Heart left ventricle (tissue), 16 donors: ENCODE measurements at regions not wholly inside any gene's neighbourhood (a gene's known extent, or its start where the extent isn't known, plus 50 kb on each side); places are given as distances from the start of the nearest gene placed in this dataset.
A peak's percentile ranks its signal among the peaks of the same experiment; 100 is the strongest.

Experiments
- ATAC-seq, 4 donors: fragments of 200-7000 bp; cut with Tn5 transposase; one replicate each; pipeline ENCODE4 v1.9.1; 2020 to 2022; ENCODE audit warnings: moderate library complexity in 4 of 4, mild to moderate bottlenecking in 3 of 4, moderate number of reproducible peaks in 1 of 4
- DNase-seq, 5 donors: peaks; one replicate each; pipeline ENCODE4 v3.0.0-alpha.2; 2020
- H3K27ac ChIP-seq, 12 donors: fragments of 200-600 bp; sonication (generic) in 4 of 12; one replicate each; pipeline versions ENCODE4 v1.5.0 to v1.8.0; 2016 to 2022; ENCODE audit warnings: mild to moderate bottlenecking in 2 of 12
- H3K27me3 ChIP-seq, 9 donors: fragments of 200-600 bp; sonication (generic) in 2 of 9; one replicate each; pipeline versions ENCODE4 v1.5.1 to v1.8.0; 2016 to 2022; ENCODE audit warnings: mild to moderate bottlenecking in 3 of 9
- H3K36me3 ChIP-seq, 9 donors: fragments of 200-600 bp; sonication (generic) in 2 of 9; one replicate each; pipeline versions ENCODE4 v1.5.0 to v1.8.0; 2018 to 2022; ENCODE audit warnings: mild to moderate bottlenecking in 2 of 9
- H3K4me1 ChIP-seq, 12 donors: fragments of 200-600 bp; sonication (generic) in 4 of 12; one replicate each; pipeline versions ENCODE4 v1.5.0 to v1.8.0; 2016 to 2022; ENCODE audit warnings: mild to moderate bottlenecking in 3 of 12
- H3K4me3 ChIP-seq, 12 donors: fragments of 200-600 bp; sonication (generic) in 4 of 12; one replicate each; pipeline versions ENCODE4 v1.5.0 to v1.8.0; 2017 to 2022; ENCODE audit warnings: mild to moderate bottlenecking in 9 of 12, moderate library complexity in 4 of 12
- H3K9me3 ChIP-seq, 12 donors: fragments of 200-600 bp; sonication (generic) in 4 of 12; one replicate each; pipeline versions ENCODE4 v1.5.0 to v1.8.0; 2016 to 2022; ENCODE audit warnings: mild to moderate bottlenecking in 1 of 12
- CTCF ChIP-seq, 12 donors: fragments of 200-600 bp; sonication (generic) in 4 of 12; IDR thresholded peaks; one replicate each; pipeline versions ENCODE4 v1.5.0 to v1.8.0; 2018 to 2022; ENCODE audit warnings: antibody characterized with exemption in 12 of 12, mild to moderate bottlenecking in 5 of 12
- POLR2A ChIP-seq, 2 donors: fragments of 450-650 bp; IDR thresholded peaks; one replicate each; pipeline ENCODE4 v1.6.1; 2017; ENCODE audit warnings: antibody characterized with exemption in 2 of 2, mild to moderate bottlenecking in 2 of 2, moderate library complexity in 2 of 2
- WGBS, 4 donors: extraction: QIAGEN DNeasy Blood & Tissue Kit in 2 of 4; methylation state at CpG; one replicate each; pipeline versions ENCODE4 v1.1.5 to v1.1.7; 2013 to 2018; 5-methylcytosine and 5-hydroxymethylcytosine counted together
- intact Hi-C, 10 donors: fragments of 100-400 bp; cut with DNase I; formaldehyde crosslinking; loops; one replicate each; pipeline versions ENCODE4 v1.11.1 to v1.14.2; 2022
- donor health status: ischemic (EF 13 %, LVEDD 7.1; RV severe dilation, severe dysfunction).
- donor health status: healthy with polysubstance abuse.
- donor health status: DM: no; HTN: yes; CAD: no.
- donor health status: DM: no; HTN: no; CAD: no.
- donor health status: ischemic (EF 25% LVEDD 6.9; RV normal size, moderate dysfunction).
- donor health status: ischemic (EF 25% LVEDD 5.7; RV mildly dilated, moderate dysfunction).
- donor health status: healthy.
- donor health status: DM: yes; HTN: yes; CAD: no.
- donor health status: ischemic (EF 35%, LVEDD 5.7; RV mildly dilated, moderate dysfunction).
- donor health status: nonischemic (EF 11% LVEDD 7.7; RV severe dilation, severe dysfunction).
- donor health status: DM: yes; HTN: yes; CAD: no.
- donor health status: PGD.
- donor health status: ischemic (EF 29% LVEDD 5.4; RV normal size, mild dysfunction).
- donor health status: nonischemic (EF 23%, LVEDD 6.1; RV moderate dilation, normal function).

- no peaks in the 10 kb centered on the region for H3K27me3 ChIP-seq
- intact Hi-C loops, result no loop called here
- TF ChIP-seq CTCF (IDR thresholded peaks at IDR 0.05) (no peak), POLR2A (IDR thresholded peaks at IDR 0.05) (no peak)
- peak overlapping the region in 1 of 12 donors; percentile 81 for H3K27ac ChIP-seq
- no peak overlapping the region for H3K4me3 ChIP-seq
- no peak for ATAC-seq
- WGBS, 4 donors, result 64 to 72% (median 69%) methylated on average over 1 of the region's 1 CpG
- peaks cover 0 to 8% (median 4%) of the 10 kb centered on the region in 12 donors for H3K9me3 ChIP-seq
- peaks cover 0 to 7% (median 0%) of the 10 kb centered on the region in 12 donors for H3K4me1 ChIP-seq
- no peak for DNase-seq
- no peaks in the 10 kb centered on the region for H3K36me3 ChIP-seq
Measured at GRCh38 chr2:215626063-215626462, 190.2 kb upstream of the FN1 start.

- WGBS, 4 donors, result 92 to 98% (median 93%) methylated on average over 2 of the region's 2 CpGs
- no peak for ATAC-seq
- H3K27me3 ChIP-seq, result no peaks in the 10 kb centered on the region
Measured at GRCh38 chr2:215625207-215625606, 189.3 kb upstream of the FN1 start.

GRCh38 chr2:215624423-215624829 is 188.6 kb upstream of the FN1 start:
- DNase-seq (peak in 1 of 5 donors; percentile 28), ATAC-seq (peak in 3 of 4 donors; percentile 26 to 80 (median 69))
- no peak for TF ChIP-seq CTCF (IDR thresholded peaks at IDR 0.05)
- TF ChIP-seq POLR2A (IDR thresholded peaks at IDR 0.05), result no peak
- H3K27me3 ChIP-seq, result no peaks in the 10 kb centered on the region
- intact Hi-C loops, result no loop called here
- H3K36me3 ChIP-seq, result no peaks in the 10 kb centered on the region
- H3K4me3 ChIP-seq, result no peak overlapping the region
- no peaks in the 10 kb centered on the region for H3K9me3 ChIP-seq
- H3K4me1 ChIP-seq, result peaks cover 0 to 16% (median under 1%) of the 10 kb centered on the region in 12 donors
- peak overlapping the region in 2 of 12 donors; percentile 18 to 83 for H3K27ac ChIP-seq
- WGBS, 4 donors, result 51 to 56% (median 53%) methylated on average over 7 of the region's 7 CpGs

More at GRCh38 chr2:215625207-215625606, 189.3 kb upstream of the FN1 start:
- Histone ChIP-seq H3K4me1 (peaks cover 0 to 8% (median 0%) of the 10 kb centered on the region in 12 donors), H3K27ac (peak overlapping the region in 1 of 12 donors; percentile 81), H3K4me3 (no peak overlapping the region), H3K9me3 (no peaks in the 10 kb centered on the region), H3K36me3 (no peaks in the 10 kb centered on the region)
- intact Hi-C loops, result no loop called here
- DNase-seq, result no peak
- TF ChIP-seq POLR2A (IDR thresholded peaks at IDR 0.05) (no peak), CTCF (IDR thresholded peaks at IDR 0.05) (no peak)

- intact Hi-C loops, result no loop called here
- Histone ChIP-seq H3K27me3 (no peaks in the 10 kb centered on the region), H3K9me3 (no peaks in the 10 kb centered on the region), H3K4me3 (no peak overlapping the region), H3K27ac (peak overlapping the region in 1 of 12 donors; percentile 83), H3K4me1 (peaks cover 0 to 23% (median 5%) of the 10 kb centered on the region in 12 donors), H3K36me3 (no peaks in the 10 kb centered on the region)
- WGBS, 4 donors, result 82 to 86% (median 84%) methylated on average over 5 of the region's 5 CpGs
- TF ChIP-seq CTCF (IDR thresholded peaks at IDR 0.05) (no peak), POLR2A (IDR thresholded peaks at IDR 0.05) (no peak)
- ATAC-seq (no peak), DNase-seq (no peak)
Measured at GRCh38 chr2:215622837-215623236, 187.0 kb upstream of the FN1 start.
